ENCODE measurements at regions not wholly inside any gene's neighbourhood (a gene's known extent, or its start where the extent isn't known, plus 50 kb on each side); places are given as distances from the start of the nearest gene placed in this dataset.

- Mint-ChIP-seq H3K27me3 (ENCODE audit: unreplicated experiment) (no peaks in the 10 kb centered on the region), H3K27ac (ENCODE audit: unreplicated experiment) (no peak overlapping the region), H3K9me3 (ENCODE audit: unreplicated experiment) (no peaks in the 10 kb centered on the region), H3K4me1 (ENCODE audit: unreplicated experiment) (no peaks in the 10 kb centered on the region), H3K4me3 (ENCODE audit: unreplicated experiment) (no peak overlapping the region), H3K36me3 (ENCODE audit: low read depth, unreplicated experiment) (no peaks in the 10 kb centered on the region)
- TF ChIP-seq CTCF (IDR thresholded peaks at IDR 0.05; ENCODE audit: unreplicated experiment) = no peak
- DNase-seq (ENCODE audit: low spot score) = no peak
Observed at GRCh38 chr7:84908196-84908793, 278.6 kb downstream of the SEMA3D start.

GRCh38 chr7:84906889-84907288 is 280.0 kb downstream of the SEMA3D start:
- no peaks in the 10 kb centered on the region for H3K36me3 Mint-ChIP-seq (ENCODE audit: low read depth, unreplicated experiment)
- H3K4me3 Mint-ChIP-seq (ENCODE audit: unreplicated experiment) = no peak overlapping the region
- H3K27ac Mint-ChIP-seq (ENCODE audit: unreplicated experiment) = no peak overlapping the region
- no peaks in the 10 kb centered on the region for H3K9me3 Mint-ChIP-seq (ENCODE audit: unreplicated experiment)
- no peaks in the 10 kb centered on the region for H3K27me3 Mint-ChIP-seq (ENCODE audit: unreplicated experiment)
- DNase-seq (ENCODE audit: low spot score) = no peak
- no peaks in the 10 kb centered on the region for H3K4me1 Mint-ChIP-seq (ENCODE audit: unreplicated experiment)
- TF ChIP-seq CTCF (IDR thresholded peaks at IDR 0.05; ENCODE audit: unreplicated experiment) = no peak

- H3K27ac Mint-ChIP-seq (ENCODE audit: unreplicated experiment) = no peak overlapping the region
- no peaks in the 10 kb centered on the region for H3K4me1 Mint-ChIP-seq (ENCODE audit: unreplicated experiment)
- no peak for TF ChIP-seq CTCF (IDR thresholded peaks at IDR 0.05; ENCODE audit: unreplicated experiment)
- no peak overlapping the region for H3K4me3 Mint-ChIP-seq (ENCODE audit: unreplicated experiment)
- H3K9me3 Mint-ChIP-seq (ENCODE audit: unreplicated experiment) = no peaks in the 10 kb centered on the region
- no peaks in the 10 kb centered on the region for H3K27me3 Mint-ChIP-seq (ENCODE audit: unreplicated experiment)
- H3K36me3 Mint-ChIP-seq (ENCODE audit: low read depth, unreplicated experiment) = no peaks in the 10 kb centered on the region
- DNase-seq (ENCODE audit: low spot score) = no peak
Observed at GRCh38 chr7:84904561-84904960, 282.3 kb downstream of the SEMA3D start.

GRCh38 chr7:84901366-84901765 is 285.5 kb downstream of the SEMA3D start:
- no peak overlapping the region for H3K27ac Mint-ChIP-seq (ENCODE audit: unreplicated experiment)
- H3K4me3 Mint-ChIP-seq (ENCODE audit: unreplicated experiment) = no peak overlapping the region
- no peaks in the 10 kb centered on the region for H3K4me1 Mint-ChIP-seq (ENCODE audit: unreplicated experiment)
- H3K9me3 Mint-ChIP-seq (ENCODE audit: unreplicated experiment) = no peaks in the 10 kb centered on the region
- H3K27me3 Mint-ChIP-seq (ENCODE audit: unreplicated experiment) = no peaks in the 10 kb centered on the region
- TF ChIP-seq CTCF (IDR thresholded peaks at IDR 0.05; ENCODE audit: unreplicated experiment) = no peak
- H3K36me3 Mint-ChIP-seq (ENCODE audit: low read depth, unreplicated experiment) = no peaks in the 10 kb centered on the region
- DNase-seq (ENCODE audit: low spot score) = no peak

- Mint-ChIP-seq H3K9me3 (ENCODE audit: unreplicated experiment) (no peaks in the 10 kb centered on the region), H3K27ac (ENCODE audit: unreplicated experiment) (no peak overlapping the region), H3K27me3 (ENCODE audit: unreplicated experiment) (no peaks in the 10 kb centered on the region), H3K36me3 (ENCODE audit: low read depth, unreplicated experiment) (no peaks in the 10 kb centered on the region), H3K4me3 (ENCODE audit: unreplicated experiment) (no peak overlapping the region), H3K4me1 (ENCODE audit: unreplicated experiment) (no peaks in the 10 kb centered on the region)
- no peak for TF ChIP-seq CTCF (IDR thresholded peaks at IDR 0.05; ENCODE audit: unreplicated experiment)
- DNase-seq (ENCODE audit: low spot score) = no peak
Observed at GRCh38 chr7:84900215-84900614, 286.6 kb downstream of the SEMA3D start.

Data from endothelial cell (in vitro differentiated cells).